Prostate gland (tissue), 2 donors: ENCODE measurements at regions not wholly inside any gene's neighbourhood (a gene's known extent, or its start where the extent isn't known, plus 50 kb on each side); places are given as distances from the start of the nearest gene placed in this dataset.

Experiments
- DNase-seq: peaks from one replicate; pipeline ENCODE4 v3.0.0-alpha.2; 2019; ENCODE audit warnings: low spot score
- H3K27ac ChIP-seq, 2 donors: fragments of 200-600 bp; sonication (generic); 2 replicates each; pipeline ENCODE4 v1.5.1; 2017 to 2019
- H3K27me3 ChIP-seq: fragments of 200-600 bp; sonication (generic); replicated peaks from 2 replicates; pipeline ENCODE4 v1.5.1; 2019; ENCODE audit not compliant: insufficient read depth
- H3K36me3 ChIP-seq, 2 donors: fragments of 200-600 bp; sonication (generic); 1 replicate in 1 of 2; 2 replicates in 1 of 2; pipeline versions ENCODE4 v1.5.1 to v1.8.1; 2017 to 2019
- H3K4me1 ChIP-seq: fragments of 200-600 bp; sonication (generic); replicated peaks from 2 replicates; pipeline ENCODE4 v1.5.1; 2019
- H3K4me3 ChIP-seq, 2 donors: fragments of 200-600 bp; sonication (generic); 2 replicates each; pipeline ENCODE4 v1.5.1; 2017 to 2019
- H3K9me3 ChIP-seq: fragments of 200-600 bp; sonication (generic); 2 replicates; pipeline ENCODE4 v1.5.1; 2017
- POLR2A ChIP-seq: fragments of 450-650 bp; IDR thresholded peaks from one replicate; pipeline ENCODE4 v1.6.1; 2016; ENCODE audit warnings: antibody characterized with exemption, mild to moderate bottlenecking
- POLR2AphosphoS5 ChIP-seq: sonication (generic); formaldehyde crosslinking; IDR thresholded peaks from one replicate; pipeline ENCODE4 v1.6.1; 2017; ENCODE audit warnings: antibody characterized with exemption
- WGBS: methylation state at CpG from one replicate; pipeline ENCODE4 v1.1.5; 2018; 5-methylcytosine and 5-hydroxymethylcytosine counted together
- intact Hi-C: fragments of 100-400 bp; cut with DNase I; formaldehyde crosslinking; loops from one replicate; pipeline ENCODE4 v1.14.2; 2022
- TF ChIP-seq, protein P1 (sequence below), 4 experiments: fragments of 200-600 bp in 2 of 4; fragments of 450-650 bp in 2 of 4; sonication (generic) in 2 of 4; IDR thresholded peaks; 1 replicate in 3 of 4; 2 replicates in 1 of 4; pipeline ENCODE4 v1.5.1; 2016 to 2019; ENCODE audit warnings: antibody characterized with exemption in 4 of 4, mild to moderate bottlenecking in 2 of 4, moderate library complexity in 2 of 4

DNA sequence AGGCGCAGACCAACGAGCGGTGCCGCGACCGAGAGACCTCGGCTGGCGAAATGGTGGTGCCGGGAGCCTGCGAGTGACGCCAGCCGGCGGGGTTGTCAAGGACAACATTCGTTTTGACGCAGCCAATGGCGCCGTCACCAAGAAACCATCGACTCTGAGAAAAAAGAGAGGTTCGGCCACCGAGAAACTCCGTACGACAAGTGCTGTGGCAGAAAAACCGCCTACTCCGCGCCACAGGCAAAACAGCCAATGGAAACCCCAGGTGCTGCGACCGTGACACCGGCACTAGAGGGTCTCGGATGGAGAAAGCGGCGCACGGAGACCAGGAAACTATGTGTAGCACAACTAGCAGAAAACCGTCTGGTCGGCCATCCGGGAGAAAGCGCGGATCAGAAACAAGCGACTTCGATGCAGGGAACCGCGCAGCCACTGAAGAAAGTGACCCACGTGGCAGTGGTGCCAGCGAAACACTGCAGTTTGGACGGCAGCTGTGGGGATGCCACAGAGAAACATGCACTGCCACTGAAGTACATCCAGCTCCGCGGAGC lies 88.8 kb downstream of the ANXA2R start:
- intact Hi-C loops, result loop anchor here (5.0 kb wide), 1 partner anchor 51 kb away; no protein-coding TSS in a partner anchor
- TF ChIP-seq POLR2A, result no peak
- TF ChIP-seq, protein P1, sequence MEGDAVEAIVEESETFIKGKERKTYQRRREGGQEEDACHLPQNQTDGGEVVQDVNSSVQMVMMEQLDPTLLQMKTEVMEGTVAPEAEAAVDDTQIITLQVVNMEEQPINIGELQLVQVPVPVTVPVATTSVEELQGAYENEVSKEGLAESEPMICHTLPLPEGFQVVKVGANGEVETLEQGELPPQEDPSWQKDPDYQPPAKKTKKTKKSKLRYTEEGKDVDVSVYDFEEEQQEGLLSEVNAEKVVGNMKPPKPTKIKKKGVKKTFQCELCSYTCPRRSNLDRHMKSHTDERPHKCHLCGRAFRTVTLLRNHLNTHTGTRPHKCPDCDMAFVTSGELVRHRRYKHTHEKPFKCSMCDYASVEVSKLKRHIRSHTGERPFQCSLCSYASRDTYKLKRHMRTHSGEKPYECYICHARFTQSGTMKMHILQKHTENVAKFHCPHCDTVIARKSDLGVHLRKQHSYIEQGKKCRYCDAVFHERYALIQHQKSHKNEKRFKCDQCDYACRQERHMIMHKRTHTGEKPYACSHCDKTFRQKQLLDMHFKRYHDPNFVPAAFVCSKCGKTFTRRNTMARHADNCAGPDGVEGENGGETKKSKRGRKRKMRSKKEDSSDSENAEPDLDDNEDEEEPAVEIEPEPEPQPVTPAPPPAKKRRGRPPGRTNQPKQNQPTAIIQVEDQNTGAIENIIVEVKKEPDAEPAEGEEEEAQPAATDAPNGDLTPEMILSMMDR (IDR thresholded peaks at IDR 0.05), result no peak
- no peak for TF ChIP-seq POLR2AphosphoS5
- Histone ChIP-seq H3K4me3 (peak overlapping the region; percentile 29 to 39), H3K4me1 (no peaks in the 10 kb centered on the region), H3K9me3 (no peaks in the 10 kb centered on the region), H3K27ac (peak overlapping the region; percentile 79 to 84), H3K36me3 (no peaks in the 10 kb centered on the region), H3K27me3 (peaks cover 18% of the 10 kb centered on the region)
- 2% methylated on average over 42 of the region's 46 CpGs for WGBS
- peak; percentile 37 for DNase-seq

DNA sequence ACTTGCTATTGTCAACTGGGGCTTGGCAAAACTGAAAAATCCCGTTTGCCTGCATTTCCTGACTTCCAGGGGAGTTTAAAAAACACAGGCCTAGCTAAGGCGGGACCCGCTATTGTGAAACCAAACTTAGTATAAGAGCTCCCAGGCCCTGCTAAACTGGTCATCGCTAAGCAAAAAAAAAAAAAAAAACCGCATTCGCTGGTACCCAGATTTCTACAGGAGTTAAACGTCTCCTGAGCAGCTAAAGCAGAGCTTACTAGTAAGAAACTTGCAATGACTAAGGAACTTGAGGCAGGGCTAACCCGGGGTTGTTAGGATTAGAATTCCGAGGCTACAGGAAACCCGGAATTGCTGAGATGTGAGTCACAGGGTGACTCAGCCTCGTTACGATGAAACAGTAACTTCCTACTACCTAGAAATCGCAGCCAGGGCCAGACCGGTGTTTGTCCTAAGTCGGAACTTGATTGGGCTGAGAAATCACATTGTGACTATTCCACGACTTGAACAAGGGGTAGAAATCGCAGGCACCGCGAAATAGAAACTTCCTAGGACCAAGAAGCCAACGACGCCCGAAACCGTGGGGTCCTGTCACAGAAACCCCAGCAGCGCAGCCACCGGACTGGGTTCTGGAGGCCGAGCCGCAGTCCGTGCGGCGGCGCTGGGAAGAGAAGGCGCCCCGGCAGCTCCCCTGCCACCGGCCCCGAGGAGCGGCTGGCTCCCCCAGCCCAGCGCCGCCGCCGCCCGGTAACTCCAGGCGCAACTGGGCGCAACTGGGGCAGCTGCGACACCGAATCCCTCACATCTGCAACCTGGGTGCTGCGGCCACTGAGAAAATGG lies 89.4 kb downstream of the ANXA2R start:
- DNase-seq, result peak; percentile 85
- intact Hi-C loops, result loop anchor here (5.0 kb wide), 1 partner anchor 52 kb away; no protein-coding TSS in a partner anchor
- Histone ChIP-seq H3K4me1 (no peaks in the 10 kb centered on the region), H3K27me3 (peaks cover 18% of the 10 kb centered on the region), H3K27ac (peak overlapping the region; percentile 79 to 84), H3K4me3 (peak overlapping the region; percentile 29 to 39), H3K9me3 (no peaks in the 10 kb centered on the region), H3K36me3 (no peaks in the 10 kb centered on the region)
- TF ChIP-seq POLR2A, result peak; percentile 26
- peak; percentile 79 for TF ChIP-seq POLR2AphosphoS5
- TF ChIP-seq, protein P1 (IDR thresholded peaks at IDR 0.05), result peak in 1 of 4 experiments; percentile 10
- 3% methylated on average over 40 of the region's 46 CpGs for WGBS

GRCh38 chr5:42950116-42950455 lies 90.0 kb downstream of the ANXA2R start:
- DNase-seq, result no peak
- Histone ChIP-seq H3K27ac (peak overlapping the region; percentile 79 to 84), H3K4me1 (no peaks in the 10 kb centered on the region), H3K4me3 (peak overlapping the region in 1 of 2 donors; percentile 39), H3K9me3 (no peaks in the 10 kb centered on the region), H3K27me3 (peaks cover 18% of the 10 kb centered on the region), H3K36me3 (no peaks in the 10 kb centered on the region)
- WGBS, result 21% methylated on average over 7 of the region's 7 CpGs
- TF ChIP-seq POLR2AphosphoS5 (no peak), POLR2A (no peak)
- TF ChIP-seq, protein P1 (IDR thresholded peaks at IDR 0.05), result no peak
- intact Hi-C loops, result loop anchor here (5.0 kb wide), 1 partner anchor 52 kb away; no protein-coding TSS in a partner anchor

- Histone ChIP-seq H3K27me3 (peaks cover 18% of the 10 kb centered on the region), H3K27ac (peak overlapping the region; percentile 79 to 84), H3K4me1 (no peaks in the 10 kb centered on the region), H3K9me3 (no peaks in the 10 kb centered on the region), H3K4me3 (peak overlapping the region in 1 of 2 donors; percentile 3), H3K36me3 (no peaks in the 10 kb centered on the region)
- intact Hi-C loops, result loop anchor here (5.0 kb wide), 1 partner anchor 53 kb away; no protein-coding TSS in a partner anchor
- DNase-seq, result peak; percentile 44
- WGBS, result 12% methylated on average over 33 of the region's 33 CpGs
- TF ChIP-seq, protein P1 (IDR thresholded peaks at IDR 0.05), result peak in 1 of 4 experiments; percentile 34
- TF ChIP-seq POLR2AphosphoS5 (peak; percentile 17), POLR2A (no peak)
Measured at GRCh38 chr5:42949348-42950115, 90.6 kb downstream of the ANXA2R start.
